DMS153 (cell line): ENCODE measurements at regions not wholly inside any gene's neighbourhood (a gene's known extent, or its start where the extent isn't known, plus 50 kb on each side); places are given as distances from the start of the nearest gene placed in this dataset.
"Not testable (repeated sequence)": the region's sequence is repeated elsewhere in the genome, so short reads cannot be mapped to it uniquely, and the experiment has no call there.

Experiments
- DNase-seq: peaks from one replicate; lab custom pipeline; 2025; lab: John Stamatoyannopoulos, UW

GRCh38 chr20:22529150-22530019 is 55.0 kb downstream of the FOXA2 start:
- DNase-seq = peak; percentile 45

- no peak for DNase-seq
Measured at GRCh38 chr20:22526512-22527012, 57.8 kb downstream of the FOXA2 start.

GRCh38 chr20:22525821-22526220 is 58.6 kb downstream of the FOXA2 start:
- DNase-seq = no peak

GRCh38 chr20:22525069-22525820 is 59.1 kb downstream of the FOXA2 start:
- no peak for DNase-seq

GRCh38 chr20:22524393-22525015 is 59.9 kb downstream of the FOXA2 start:
- DNase-seq = no peak

- DNase-seq = peak; percentile 60
Measured at GRCh38 chr20:22523499-22524392, 60.6 kb downstream of the FOXA2 start.

GRCh38 chr20:22523128-22523498 is 61.3 kb downstream of the FOXA2 start:
- no peak for DNase-seq

GRCh38 chr20:22522701-22523100 is 61.7 kb downstream of the FOXA2 start:
- DNase-seq = no peak

- DNase-seq = not testable (repeated sequence)
Measured at GRCh38 chr20:22521940-22522339, 62.4 kb downstream of the FOXA2 start.

- no peak for DNase-seq
Measured at GRCh38 chr20:22520381-22520780, 64.0 kb downstream of the FOXA2 start.

- DNase-seq = no peak
Measured at GRCh38 chr20:22515264-22515663, 69.1 kb downstream of the FOXA2 start.

- DNase-seq = no peak
Measured at GRCh38 chr20:22513574-22513973, 70.8 kb downstream of the FOXA2 start.

GRCh38 chr20:22512911-22513489 is 71.4 kb downstream of the FOXA2 start:
- DNase-seq = no peak

GRCh38 chr20:22511943-22512910 is 72.1 kb downstream of the FOXA2 start:
- peak; percentile 92 for DNase-seq

GRCh38 chr20:22509843-22510147 is 74.6 kb downstream of the FOXA2 start:
- peak; percentile 16 for DNase-seq

- DNase-seq = no peak
Measured at GRCh38 chr20:22509090-22509842, 75.1 kb downstream of the FOXA2 start.

- DNase-seq = no peak
Measured at GRCh38 chr20:22508426-22508825, 75.9 kb downstream of the FOXA2 start.

GRCh38 chr20:22507240-22507961 is 77.0 kb downstream of the FOXA2 start:
- no peak for DNase-seq

GRCh38 chr20:22506827-22507226 is 77.5 kb downstream of the FOXA2 start:
- no peak for DNase-seq
